ENCODE measurements at regions not wholly inside any gene's neighbourhood (a gene's known extent, or its start where the extent isn't known, plus 50 kb on each side); places are given as distances from the start of the nearest gene placed in this dataset.
"Not testable (repeated sequence)": the region's sequence is repeated elsewhere in the genome, so short reads cannot be mapped to it uniquely, and the experiment has no call there.

DNA sequence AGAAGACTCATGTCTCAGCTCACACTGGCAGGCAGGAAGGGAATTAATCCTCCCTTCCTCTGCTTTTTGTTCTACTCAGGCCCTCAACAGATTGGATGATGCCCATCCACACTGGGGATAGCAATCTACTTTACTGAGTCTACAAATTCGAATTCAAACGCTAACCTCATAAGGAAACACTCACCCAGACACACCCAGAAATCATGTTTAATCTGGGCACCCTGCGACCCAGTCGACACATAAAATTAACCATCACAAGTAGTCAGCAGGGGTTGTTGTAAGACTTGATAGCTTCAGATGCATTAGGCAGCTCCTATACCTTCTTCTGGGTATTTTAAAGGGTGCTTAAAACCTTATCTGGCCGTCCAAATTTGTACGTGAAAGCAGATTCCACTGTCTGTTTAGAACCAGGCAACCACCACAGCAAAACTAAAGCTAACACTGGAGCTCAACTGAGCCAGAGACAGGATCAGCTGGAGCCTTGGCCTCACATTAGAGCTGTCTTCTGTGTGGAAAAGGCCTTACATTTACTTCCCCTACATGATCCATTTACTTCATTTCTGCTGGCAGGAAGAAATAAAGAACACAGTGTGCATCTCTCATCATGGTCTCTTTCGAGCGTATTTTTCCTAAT, 407.3 kb upstream of the PPP2R3A start:
- Mint-ChIP-seq H3K4me3 (no peak overlapping the region), H3K9me3 (peaks cover 0 to 4% of the 10 kb centered on the region in 2 donors), H3K36me3 (ENCODE audit: insufficient read depth in 2 of 2) (no peaks in the 10 kb centered on the region), H3K27me3 (ENCODE audit: low read depth) (no peaks in the 10 kb centered on the region), H3K27ac (no peak overlapping the region), H3K4me1 (ENCODE audit: low read depth) (no peaks in the 10 kb centered on the region)
- DNase-seq, result no peak
- ATAC-seq (replicated peaks in 1 of 2), result no peak

DNA sequence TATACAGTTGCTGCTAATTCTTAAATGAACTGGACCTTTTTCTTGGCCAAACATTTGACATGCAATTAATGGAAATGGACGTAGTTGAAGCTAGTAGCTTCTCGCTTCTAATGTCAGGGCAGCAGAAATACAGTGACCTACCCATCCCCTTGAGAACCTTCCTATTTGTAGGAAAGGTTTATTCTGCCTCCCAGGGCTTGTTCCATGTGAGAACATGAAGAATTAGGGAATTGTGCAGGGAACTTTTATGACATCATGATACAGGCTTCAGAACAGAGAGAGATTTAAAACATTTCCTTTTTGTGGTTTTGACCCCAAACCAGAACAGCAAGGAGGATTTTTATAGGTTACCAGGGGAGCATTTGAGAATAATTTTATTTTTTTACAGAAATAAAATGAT, 406.6 kb upstream of the PPP2R3A start:
- no peak for DNase-seq
- Mint-ChIP-seq H3K9me3 (peaks cover 0 to 4% of the 10 kb centered on the region in 2 donors), H3K4me1 (ENCODE audit: low read depth) (no peaks in the 10 kb centered on the region), H3K36me3 (ENCODE audit: insufficient read depth in 2 of 2) (no peaks in the 10 kb centered on the region), H3K4me3 (no peak overlapping the region), H3K27me3 (ENCODE audit: low read depth) (no peaks in the 10 kb centered on the region), H3K27ac (no peak overlapping the region)
- ATAC-seq (replicated peaks in 1 of 2), result no peak

DNA sequence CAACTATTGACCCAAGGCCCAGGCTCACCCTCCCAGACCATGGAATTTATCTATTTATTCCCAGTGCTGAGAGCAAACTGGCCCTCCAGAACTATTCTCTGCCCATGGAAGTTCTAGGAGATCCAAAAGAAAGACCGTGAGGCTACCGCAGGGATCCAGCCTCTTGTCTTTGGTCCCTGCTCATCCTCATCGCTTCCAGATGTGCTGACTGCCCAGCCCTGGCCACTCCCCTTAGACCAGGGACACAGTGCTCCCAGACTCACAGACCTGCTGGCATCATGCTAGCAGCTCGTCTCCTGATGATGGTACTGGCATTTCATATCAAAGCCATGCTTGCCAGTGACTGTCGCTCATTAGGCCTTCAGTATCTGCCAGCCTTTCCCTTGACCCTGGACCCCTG, 405.7 kb upstream of the PPP2R3A start:
- ATAC-seq (replicated peaks in 1 of 2), result no peak
- Mint-ChIP-seq H3K4me3 (no peak overlapping the region), H3K4me1 (ENCODE audit: low read depth) (no peaks in the 10 kb centered on the region)

GRCh38 chr3:135560847-135561246, 404.7 kb upstream of the PPP2R3A start:
- no peak for DNase-seq
- Mint-ChIP-seq H3K4me3 (no peak overlapping the region), H3K9me3 (peaks cover 0 to 4% of the 10 kb centered on the region in 2 donors), H3K4me1 (ENCODE audit: low read depth) (no peaks in the 10 kb centered on the region), H3K36me3 (ENCODE audit: insufficient read depth in 2 of 2) (no peaks in the 10 kb centered on the region), H3K27me3 (ENCODE audit: low read depth) (no peaks in the 10 kb centered on the region), H3K27ac (no peak overlapping the region)
- no peak for ATAC-seq (replicated peaks in 1 of 2)

More for the DNA sequence above, 405.7 kb upstream of the PPP2R3A start:
- H3K27me3 Mint-ChIP-seq (ENCODE audit: low read depth), result no peaks in the 10 kb centered on the region
- no peak for DNase-seq
- no peak overlapping the region for H3K27ac Mint-ChIP-seq
- H3K9me3 Mint-ChIP-seq, result peaks cover 0 to 4% of the 10 kb centered on the region in 2 donors
- no peaks in the 10 kb centered on the region for H3K36me3 Mint-ChIP-seq (ENCODE audit: insufficient read depth in 2 of 2)

DNA sequence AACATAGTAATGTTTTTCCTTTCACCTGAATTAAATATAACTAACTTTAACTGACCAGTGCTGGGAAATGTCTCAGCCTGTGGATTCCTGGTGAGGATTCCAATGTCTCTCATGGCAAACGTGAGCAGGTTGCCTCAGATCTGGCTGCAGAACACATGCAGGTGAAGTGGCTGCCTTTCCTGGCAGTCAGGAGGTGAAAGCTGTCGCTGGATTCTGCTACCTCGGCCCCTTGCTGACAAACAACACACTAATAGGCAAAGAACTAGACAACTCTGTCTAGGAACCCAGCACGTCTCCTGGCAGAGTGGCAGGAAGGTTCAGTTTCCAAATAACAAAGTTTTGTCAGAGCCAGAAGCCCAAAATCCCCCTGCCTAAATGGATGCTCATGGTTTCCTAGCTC, 400.8 kb upstream of the PPP2R3A start:
- Mint-ChIP-seq H3K4me1 (ENCODE audit: low read depth) (no peaks in the 10 kb centered on the region), H3K27me3 (ENCODE audit: low read depth) (no peaks in the 10 kb centered on the region), H3K9me3 (peaks cover 0 to 4% of the 10 kb centered on the region in 2 donors), H3K4me3 (no peak overlapping the region), H3K36me3 (ENCODE audit: insufficient read depth in 2 of 2) (no peaks in the 10 kb centered on the region), H3K27ac (no peak overlapping the region)
- ATAC-seq (replicated peaks in 1 of 2), result no peak
- no peak for DNase-seq

DNA sequence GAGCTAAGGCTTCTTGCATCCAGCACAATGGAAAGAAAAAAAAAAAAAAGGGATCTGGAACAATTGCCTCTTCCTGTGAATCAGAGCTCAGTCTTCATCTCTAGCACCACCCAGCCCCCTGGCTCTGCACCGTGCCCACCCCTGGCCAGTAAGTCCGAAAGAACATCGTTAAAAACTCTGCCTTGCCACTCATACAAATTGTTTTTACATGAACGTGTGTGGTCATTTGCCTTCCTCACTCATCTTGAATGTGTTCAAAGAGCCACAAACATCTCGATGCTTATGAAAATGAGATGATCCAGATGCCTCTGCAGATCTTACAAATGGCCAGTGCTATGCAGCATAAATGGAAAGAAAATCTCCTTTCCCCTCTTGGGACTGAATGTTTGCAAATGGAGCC, 400.0 kb upstream of the PPP2R3A start:
- peaks cover 0 to 4% of the 10 kb centered on the region in 2 donors for H3K9me3 Mint-ChIP-seq
- ATAC-seq (replicated peaks in 1 of 2), result no peak
- H3K36me3 Mint-ChIP-seq (ENCODE audit: insufficient read depth in 2 of 2), result no peaks in the 10 kb centered on the region
- H3K27ac Mint-ChIP-seq, result no peak overlapping the region
- no peaks in the 10 kb centered on the region for H3K4me1 Mint-ChIP-seq (ENCODE audit: low read depth)
- DNase-seq, result no peak
- no peak overlapping the region for H3K4me3 Mint-ChIP-seq
- H3K27me3 Mint-ChIP-seq (ENCODE audit: low read depth), result no peaks in the 10 kb centered on the region

- Mint-ChIP-seq H3K4me1 (ENCODE audit: low read depth) (no peaks in the 10 kb centered on the region), H3K9me3 (peaks cover 2 to 3% of the 10 kb centered on the region in 2 donors), H3K4me3 (no peak overlapping the region), H3K36me3 (ENCODE audit: insufficient read depth in 2 of 2) (no peaks in the 10 kb centered on the region), H3K27ac (no peak overlapping the region), H3K27me3 (ENCODE audit: low read depth) (no peaks in the 10 kb centered on the region)
- no peak for ATAC-seq (replicated peaks in 1 of 2)
- DNase-seq, result no peak
Observed at GRCh38 chr3:135567223-135567622, 398.3 kb upstream of the PPP2R3A start.

DNA sequence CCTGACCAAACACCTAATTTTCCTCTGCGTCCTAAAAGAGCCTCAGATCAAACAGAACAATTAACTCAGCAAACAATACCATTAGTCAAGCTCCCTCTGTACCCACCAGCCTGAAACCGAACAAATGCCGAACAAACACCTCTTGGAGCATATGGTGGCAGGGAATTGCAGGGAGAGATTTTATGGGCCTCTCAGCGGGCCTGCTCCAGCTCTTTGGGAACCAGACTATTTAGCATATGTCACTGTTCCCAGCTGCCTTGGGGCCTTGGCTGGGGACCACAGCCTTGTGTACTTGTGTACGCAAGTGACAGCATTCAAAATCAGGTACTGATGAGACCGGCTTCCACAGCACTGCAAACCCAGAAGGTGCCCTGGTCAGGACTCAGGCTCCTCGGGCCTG, 388.8 kb upstream of the PPP2R3A start:
- no peak overlapping the region for H3K27ac Mint-ChIP-seq
- H3K4me3 Mint-ChIP-seq, result no peak overlapping the region
- H3K27me3 Mint-ChIP-seq (ENCODE audit: low read depth), result peaks cover 6% of the 10 kb centered on the region

GRCh38 chr3:135581806-135582205, 383.7 kb upstream of the PPP2R3A start:
- H3K4me3 Mint-ChIP-seq, result no peak overlapping the region

More for the DNA sequence above, 388.8 kb upstream of the PPP2R3A start:
- DNase-seq (no peak), ATAC-seq (replicated peaks in 1 of 2) (no peak)
- Mint-ChIP-seq H3K9me3 (no peaks in the 10 kb centered on the region), H3K36me3 (ENCODE audit: insufficient read depth in 2 of 2) (no peaks in the 10 kb centered on the region), H3K4me1 (ENCODE audit: low read depth) (no peaks in the 10 kb centered on the region)

DNA sequence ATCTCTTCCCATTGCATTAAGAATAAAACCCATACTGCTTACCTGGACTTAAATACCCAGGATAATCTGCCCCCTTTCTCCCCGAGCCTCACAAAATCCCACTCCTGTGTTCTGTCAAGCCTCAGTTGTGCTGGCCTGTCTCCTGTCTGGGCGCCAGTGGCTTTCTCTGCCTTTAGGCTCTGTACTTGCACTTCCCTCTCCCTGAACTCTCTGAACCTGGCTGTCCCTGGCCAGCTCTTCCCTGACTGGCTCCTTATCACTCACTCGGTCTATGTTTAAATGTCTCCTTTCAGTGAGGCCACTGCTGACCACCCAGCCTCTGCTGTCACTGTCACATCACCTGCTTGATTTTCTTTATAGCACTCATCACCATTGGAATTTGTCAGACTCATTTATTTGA, 382.7 kb upstream of the PPP2R3A start:
- Mint-ChIP-seq H3K36me3 (ENCODE audit: insufficient read depth in 2 of 2) (no peaks in the 10 kb centered on the region), H3K9me3 (peaks cover 0 to 11% of the 10 kb centered on the region in 2 donors), H3K27ac (no peak overlapping the region), H3K27me3 (ENCODE audit: low read depth) (no peaks in the 10 kb centered on the region), H3K4me1 (ENCODE audit: low read depth) (no peaks in the 10 kb centered on the region), H3K4me3 (no peak overlapping the region)
- ATAC-seq (replicated peaks in 1 of 2) (no peak), DNase-seq (no peak)

More at GRCh38 chr3:135581806-135582205, 383.7 kb upstream of the PPP2R3A start:
- Mint-ChIP-seq H3K36me3 (ENCODE audit: insufficient read depth in 2 of 2) (no peaks in the 10 kb centered on the region), H3K9me3 (peaks cover 0 to 11% of the 10 kb centered on the region in 2 donors), H3K4me1 (ENCODE audit: low read depth) (no peaks in the 10 kb centered on the region), H3K27ac (no peak overlapping the region), H3K27me3 (ENCODE audit: low read depth) (peaks cover under 1% of the 10 kb centered on the region)
- ATAC-seq (replicated peaks in 1 of 2) (no peak), DNase-seq (no peak)

GRCh38 chr3:135596563-135596962, 369.0 kb upstream of the PPP2R3A start:
- no peak overlapping the region for H3K27ac Mint-ChIP-seq

GRCh38 chr3:135597855-135598254, 367.7 kb upstream of the PPP2R3A start:
- Mint-ChIP-seq H3K27ac (no peak overlapping the region), H3K4me3 (no peak overlapping the region), H3K4me1 (ENCODE audit: low read depth) (no peaks in the 10 kb centered on the region), H3K36me3 (ENCODE audit: insufficient read depth in 2 of 2) (no peaks in the 10 kb centered on the region), H3K9me3 (peaks cover 5 to 12% of the 10 kb centered on the region in 2 donors), H3K27me3 (ENCODE audit: low read depth) (no peaks in the 10 kb centered on the region)
- ATAC-seq (replicated peaks in 1 of 2) (no peak), DNase-seq (no peak)

More at GRCh38 chr3:135596563-135596962, 369.0 kb upstream of the PPP2R3A start:
- peaks cover 10 to 14% of the 10 kb centered on the region in 2 donors for H3K9me3 Mint-ChIP-seq
- no peaks in the 10 kb centered on the region for H3K27me3 Mint-ChIP-seq (ENCODE audit: low read depth)
- no peak overlapping the region for H3K4me3 Mint-ChIP-seq
- H3K36me3 Mint-ChIP-seq (ENCODE audit: insufficient read depth in 2 of 2), result no peaks in the 10 kb centered on the region
- no peak for DNase-seq
- ATAC-seq (replicated peaks in 1 of 2), result no peak
- no peaks in the 10 kb centered on the region for H3K4me1 Mint-ChIP-seq (ENCODE audit: low read depth)

GRCh38 chr3:135598597-135598996, 366.9 kb upstream of the PPP2R3A start:
- Mint-ChIP-seq H3K4me1 (ENCODE audit: low read depth) (no peaks in the 10 kb centered on the region), H3K27me3 (ENCODE audit: low read depth) (no peaks in the 10 kb centered on the region), H3K9me3 (peaks cover 2 to 10% of the 10 kb centered on the region in 2 donors), H3K27ac (no peak overlapping the region), H3K4me3 (no peak overlapping the region), H3K36me3 (ENCODE audit: insufficient read depth in 2 of 2) (no peaks in the 10 kb centered on the region)
- ATAC-seq (replicated peaks in 1 of 2), result no peak
- DNase-seq, result no peak

DNA sequence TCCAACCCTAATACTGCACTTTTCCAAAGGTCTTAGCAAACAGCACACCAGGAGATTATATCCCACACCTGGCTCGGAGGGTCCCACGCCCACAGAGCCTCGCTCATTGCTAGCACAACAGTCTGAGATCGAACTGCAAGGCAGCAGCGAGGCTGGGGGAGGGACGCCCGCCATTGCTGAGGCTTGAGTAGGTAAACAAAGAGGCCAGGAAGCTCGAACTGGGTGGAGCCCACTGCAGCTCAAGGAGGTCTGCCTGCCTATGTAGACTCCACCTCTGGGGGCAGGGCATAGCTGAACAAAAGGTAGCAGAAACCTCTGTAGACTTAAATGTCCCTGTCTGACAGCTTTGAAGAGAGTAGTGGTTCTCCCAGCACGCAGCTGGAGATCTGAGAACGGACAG, 361.0 kb upstream of the PPP2R3A start:
- not testable (repeated sequence) for H3K9me3 Mint-ChIP-seq; DNase-seq; H3K36me3 Mint-ChIP-seq (ENCODE audit: insufficient read depth in 2 of 2); H3K4me3 Mint-ChIP-seq; H3K4me1 Mint-ChIP-seq (ENCODE audit: low read depth); ATAC-seq (replicated peaks in 1 of 2); H3K27me3 Mint-ChIP-seq (ENCODE audit: low read depth); H3K27ac Mint-ChIP-seq

Data from activated T-cell treated with anti-CD3 and anti-CD28 coated beads, Interleukin-2, amount 50 U/mL, for 72 hours (primary cell).